Choroid plexus epithelial cell (primary cell): ENCODE measurements at regions not wholly inside any gene's neighbourhood (a gene's known extent, or its start where the extent isn't known, plus 50 kb on each side); places are given as distances from the start of the nearest gene placed in this dataset.

Source experiments
- DNase-seq: peaks from one replicate; pipeline ENCODE4 v3.0.0-alpha.2; 2010; ENCODE audit warnings: low read depth
- H3K4me3 ChIP-seq: 2 replicates; pipeline ENCODE4 v1.5.1; 2011; ENCODE audit warnings: low read depth, mild to moderate bottlenecking, control low read depth, low read length, moderate library complexity
- TF ChIP-seq, protein P1 (sequence below): conservative IDR thresholded peaks from 2 replicates; pipeline ENCODE4 v1.5.1; 2011; ENCODE audit warnings: low read depth, mild to moderate bottlenecking, control low read depth, inconsistent platforms, low read length, moderate library complexity

DNA sequence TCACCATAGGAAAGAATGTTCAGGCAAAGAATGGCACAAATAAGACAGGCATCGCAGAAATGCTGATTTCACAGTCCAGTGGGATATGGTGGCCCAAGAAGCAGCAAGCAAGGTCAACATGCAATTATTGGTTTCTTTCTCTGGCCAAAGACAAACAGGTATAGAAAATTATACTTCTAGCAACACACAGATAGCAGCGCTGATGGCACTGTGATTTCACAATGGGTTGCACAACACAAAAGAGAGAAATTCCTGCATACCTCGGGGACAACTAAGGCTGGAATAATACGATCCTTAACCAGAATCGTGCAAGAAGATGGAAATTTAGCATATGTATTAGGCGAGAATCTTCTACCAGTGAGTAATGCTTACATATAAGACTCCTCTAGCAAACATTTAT is 76.3 kb upstream of the NR2F2 start:
- H3K4me3 ChIP-seq = no peak overlapping the region
- DNase-seq = peak; percentile 60
- TF ChIP-seq, protein P1, sequence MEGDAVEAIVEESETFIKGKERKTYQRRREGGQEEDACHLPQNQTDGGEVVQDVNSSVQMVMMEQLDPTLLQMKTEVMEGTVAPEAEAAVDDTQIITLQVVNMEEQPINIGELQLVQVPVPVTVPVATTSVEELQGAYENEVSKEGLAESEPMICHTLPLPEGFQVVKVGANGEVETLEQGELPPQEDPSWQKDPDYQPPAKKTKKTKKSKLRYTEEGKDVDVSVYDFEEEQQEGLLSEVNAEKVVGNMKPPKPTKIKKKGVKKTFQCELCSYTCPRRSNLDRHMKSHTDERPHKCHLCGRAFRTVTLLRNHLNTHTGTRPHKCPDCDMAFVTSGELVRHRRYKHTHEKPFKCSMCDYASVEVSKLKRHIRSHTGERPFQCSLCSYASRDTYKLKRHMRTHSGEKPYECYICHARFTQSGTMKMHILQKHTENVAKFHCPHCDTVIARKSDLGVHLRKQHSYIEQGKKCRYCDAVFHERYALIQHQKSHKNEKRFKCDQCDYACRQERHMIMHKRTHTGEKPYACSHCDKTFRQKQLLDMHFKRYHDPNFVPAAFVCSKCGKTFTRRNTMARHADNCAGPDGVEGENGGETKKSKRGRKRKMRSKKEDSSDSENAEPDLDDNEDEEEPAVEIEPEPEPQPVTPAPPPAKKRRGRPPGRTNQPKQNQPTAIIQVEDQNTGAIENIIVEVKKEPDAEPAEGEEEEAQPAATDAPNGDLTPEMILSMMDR = no peak

DNA sequence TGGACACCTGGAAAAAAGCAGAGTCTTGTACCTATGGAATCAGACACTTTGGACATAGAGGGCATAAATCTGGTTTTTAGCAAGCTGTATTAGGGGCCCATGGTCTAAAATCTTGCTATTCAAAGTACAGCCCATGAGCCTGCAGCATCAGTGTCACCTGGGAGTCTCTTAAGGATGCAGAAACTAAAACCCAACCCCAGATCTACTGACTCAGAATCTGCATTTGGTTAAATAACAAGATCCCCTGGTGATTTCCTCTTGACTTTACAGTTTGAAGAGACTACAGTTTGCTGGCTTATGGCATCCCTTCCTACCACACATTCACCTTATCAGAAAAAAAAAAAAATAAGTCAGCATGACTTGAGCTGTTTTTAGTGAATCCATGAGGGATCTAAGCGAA is 74.9 kb upstream of the NR2F2 start:
- DNase-seq = no peak
- H3K4me3 ChIP-seq = no peak overlapping the region
- TF ChIP-seq, protein P1 = no peak

DNA sequence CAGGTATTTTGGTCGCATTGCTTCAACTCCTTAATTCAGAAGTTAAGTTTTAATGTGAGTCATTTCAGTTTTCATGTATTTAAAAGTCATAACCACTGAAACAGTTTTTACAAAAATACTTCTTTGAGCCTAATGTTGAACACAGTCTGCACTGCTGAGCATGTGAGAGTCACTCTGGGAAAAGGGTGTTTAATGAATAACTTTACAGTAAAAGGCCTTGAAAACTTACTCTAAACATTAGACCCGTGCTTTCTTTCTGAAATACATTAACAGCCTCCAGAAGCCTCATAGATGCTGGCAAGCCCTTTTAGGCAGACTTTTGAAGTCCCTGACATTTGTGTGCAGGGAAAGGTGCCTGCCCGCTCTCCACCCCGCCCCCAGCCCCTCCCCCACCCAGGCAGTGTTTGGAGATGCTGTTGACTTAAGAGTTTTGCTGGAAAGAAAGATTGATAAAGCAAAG is 68.9 kb upstream of the NR2F2 start:
- H3K4me3 ChIP-seq = no peak overlapping the region
- DNase-seq = no peak
- TF ChIP-seq, protein P1 = no peak

DNA sequence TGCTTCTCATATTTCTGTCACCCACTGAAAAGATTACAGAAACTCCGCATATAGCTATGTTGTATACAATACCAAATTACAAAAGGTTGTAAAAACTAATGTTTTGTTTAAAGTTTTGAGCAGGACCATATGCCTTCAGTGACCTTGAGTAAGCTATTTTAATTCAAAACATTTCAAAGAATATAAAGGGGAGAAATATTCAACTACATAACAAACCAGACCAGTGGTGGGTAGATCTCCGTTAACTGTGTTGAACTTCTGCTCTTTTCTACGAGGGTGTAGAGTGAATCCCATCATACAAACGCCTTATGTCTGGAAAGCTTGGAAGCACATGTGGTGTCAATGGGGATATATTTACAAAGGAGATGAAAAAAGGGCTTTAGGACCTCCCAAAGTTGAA is 68.4 kb upstream of the NR2F2 start:
- TF ChIP-seq, protein P1 = no peak

DNA sequence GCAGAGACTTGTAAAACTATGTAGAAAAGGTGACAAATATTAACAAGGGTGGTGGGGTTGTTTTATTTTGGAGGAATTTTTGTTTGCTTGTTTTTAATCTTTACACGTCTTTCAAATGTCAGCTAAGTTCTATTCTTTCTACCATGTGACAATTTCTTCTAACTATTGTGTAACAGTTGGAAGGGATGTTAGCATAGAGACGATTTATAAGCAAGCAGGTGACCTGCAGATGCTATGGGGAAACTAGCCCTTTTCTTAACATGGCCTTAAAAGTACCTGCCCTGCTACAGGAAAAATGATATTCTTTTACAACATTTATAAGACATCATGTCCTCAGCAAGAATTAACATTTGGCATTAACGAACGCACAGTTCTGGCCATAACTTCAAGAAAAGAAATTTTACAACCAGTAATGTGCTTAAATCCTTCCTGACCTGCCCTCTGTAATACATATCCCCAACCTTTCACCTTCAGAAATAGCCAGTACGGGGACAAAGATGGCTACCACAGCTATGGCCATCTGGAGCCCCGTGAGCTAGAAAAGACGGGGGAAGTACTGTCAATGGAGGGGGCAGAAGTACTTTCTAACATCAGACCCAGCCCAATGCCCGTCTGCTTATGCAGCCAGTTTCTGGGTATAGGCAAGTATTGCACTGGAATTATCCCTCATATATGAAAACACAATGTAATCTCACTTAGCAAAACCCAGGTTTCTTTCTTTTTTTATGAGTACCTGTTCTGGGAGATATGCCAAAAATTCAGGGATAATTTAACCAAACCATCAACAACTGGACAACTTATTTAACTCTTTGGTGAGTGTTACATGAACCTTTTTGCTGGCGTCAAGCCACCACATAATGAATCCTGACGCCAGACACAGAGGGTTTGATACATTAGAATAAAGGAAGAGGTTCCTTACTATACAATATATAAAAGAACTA is 67.7 kb upstream of the NR2F2 start:
- peak; percentile 23 for DNase-seq
- TF ChIP-seq, protein P1 = no peak
- no peak overlapping the region for H3K4me3 ChIP-seq

More for the DNA sequence above, 68.4 kb upstream of the NR2F2 start:
- no peak for DNase-seq
- no peak overlapping the region for H3K4me3 ChIP-seq

DNA sequence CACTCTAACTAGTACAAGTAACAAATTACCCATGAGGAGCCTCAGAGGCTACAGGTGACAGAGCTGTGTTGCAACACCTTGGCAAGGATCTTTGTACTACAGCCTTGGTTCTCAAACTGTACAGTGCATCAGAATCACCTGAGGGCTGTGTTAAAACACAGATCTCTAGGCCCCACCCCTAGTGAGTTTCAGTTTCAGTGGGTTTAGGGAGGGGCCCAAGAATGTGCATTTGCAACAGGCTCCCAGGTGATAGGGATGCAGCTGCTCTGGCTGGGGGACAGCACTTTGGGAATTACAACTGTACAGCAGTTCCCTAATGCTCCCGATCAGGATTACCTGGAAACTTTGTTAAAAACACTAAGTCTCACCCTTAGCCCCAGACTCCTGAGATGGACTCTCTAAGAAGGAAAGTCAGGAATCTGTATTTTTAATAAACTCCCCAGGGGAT is 66.1 kb upstream of the NR2F2 start:
- H3K4me3 ChIP-seq = no peak overlapping the region
- TF ChIP-seq, protein P1 = no peak
- DNase-seq = peak; percentile 26
